NCI-H1694 treated with DMSO at 0.1 percent for 48 hours (cell line): ENCODE measurements at regions not wholly inside any gene's neighbourhood (a gene's known extent, or its start where the extent isn't known, plus 50 kb on each side); places are given as distances from the start of the nearest gene placed in this dataset.

Experiments used
- DNase-seq: peaks from one replicate; lab custom pipeline; 2025; lab: John Stamatoyannopoulos, UW

DNA sequence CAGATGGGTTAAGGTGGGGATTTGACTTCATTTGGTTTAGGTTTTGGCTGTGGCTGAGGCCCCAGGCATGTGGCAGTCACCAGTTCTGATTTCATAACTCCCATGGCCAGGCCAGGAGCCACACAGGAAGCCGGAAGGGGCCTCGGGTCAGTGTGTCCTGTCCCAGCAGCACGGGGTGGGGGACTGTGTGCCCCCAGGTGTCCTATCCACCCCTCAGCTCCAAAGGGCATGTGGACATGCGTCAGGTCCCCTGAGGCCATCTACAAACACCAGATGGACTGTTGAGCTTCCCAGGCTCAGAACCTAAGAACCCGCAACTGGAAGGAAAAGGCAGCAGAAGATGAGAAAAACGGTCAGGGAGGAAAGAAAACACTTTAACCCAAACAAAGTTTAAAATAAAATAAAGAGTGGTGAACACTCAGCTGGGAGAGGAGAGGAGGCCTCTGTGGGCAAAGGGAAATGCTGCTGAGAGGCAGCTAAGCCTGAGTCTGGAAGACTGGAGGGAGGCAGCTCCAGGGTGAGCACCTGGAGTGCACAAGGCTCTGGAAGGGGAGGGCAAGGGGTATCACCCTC lies 260.8 kb downstream of the AUH start:
- DNase-seq: no peak

DNA sequence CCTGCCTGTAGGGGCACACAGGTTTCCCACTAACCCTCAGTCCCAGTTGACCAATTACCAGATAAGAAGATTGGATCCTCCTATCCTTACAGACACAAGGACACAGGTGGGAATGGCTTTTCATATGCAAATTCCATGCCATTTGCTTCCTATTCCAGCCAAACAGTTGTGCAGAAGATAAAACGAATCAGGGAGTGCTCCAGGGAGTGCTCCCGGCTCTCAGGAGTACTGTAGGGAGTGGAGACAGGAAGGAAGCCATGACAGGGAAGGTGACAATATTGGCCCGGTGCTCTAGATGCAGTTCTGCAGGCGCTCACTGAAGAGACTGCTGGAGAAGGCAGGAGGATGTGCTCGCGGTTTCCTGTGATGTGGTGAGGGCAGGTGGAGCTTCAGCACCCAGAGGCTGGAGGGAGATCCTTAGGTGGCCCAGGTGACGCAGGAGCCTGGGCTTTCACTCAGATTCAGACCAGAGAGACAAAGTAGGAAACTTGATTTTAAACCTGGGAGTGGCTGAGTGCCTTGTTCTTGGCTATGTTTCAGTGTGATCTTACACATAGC lies 260.0 kb downstream of the AUH start:
- DNase-seq: no peak

DNA sequence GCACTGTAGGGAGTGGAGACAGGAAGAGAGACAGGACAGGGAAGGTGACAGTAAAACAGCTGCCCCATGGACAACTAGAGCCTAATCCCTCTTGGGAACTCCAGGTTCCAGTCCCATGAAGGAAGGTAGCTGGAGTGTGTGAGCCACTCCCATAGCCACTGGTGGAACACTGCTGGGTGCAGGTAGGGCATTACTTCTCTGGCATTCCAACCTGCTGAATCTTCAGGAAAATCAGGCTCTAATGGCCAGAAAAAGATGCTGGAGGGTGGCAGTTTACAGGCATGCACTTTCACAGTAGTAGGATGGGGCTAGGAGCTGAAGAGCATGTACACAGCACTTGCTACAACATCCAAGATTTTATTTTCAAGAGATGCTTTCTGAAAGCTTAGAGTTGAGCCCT lies 259.4 kb downstream of the AUH start:
- DNase-seq: no peak

DNA sequence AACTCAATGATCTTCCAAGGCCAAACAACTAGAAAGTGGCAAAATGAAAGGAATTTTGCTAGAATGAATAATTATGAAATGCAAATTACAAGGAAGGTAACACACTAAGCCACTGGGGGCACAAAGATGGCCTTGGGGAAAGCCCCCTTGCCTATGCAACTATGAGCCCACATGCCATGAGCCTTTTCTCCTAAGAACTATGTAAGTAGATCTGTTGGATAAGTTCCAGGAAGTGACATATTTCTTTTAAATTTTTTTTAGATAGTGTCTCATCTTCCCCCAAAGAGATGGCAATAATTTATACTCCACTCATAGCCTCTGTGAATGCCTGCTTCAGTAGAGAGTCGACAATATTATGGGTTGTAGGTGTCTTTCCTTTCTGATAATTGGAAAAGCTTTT lies 257.8 kb downstream of the AUH start:
- DNase-seq: no peak

DNA sequence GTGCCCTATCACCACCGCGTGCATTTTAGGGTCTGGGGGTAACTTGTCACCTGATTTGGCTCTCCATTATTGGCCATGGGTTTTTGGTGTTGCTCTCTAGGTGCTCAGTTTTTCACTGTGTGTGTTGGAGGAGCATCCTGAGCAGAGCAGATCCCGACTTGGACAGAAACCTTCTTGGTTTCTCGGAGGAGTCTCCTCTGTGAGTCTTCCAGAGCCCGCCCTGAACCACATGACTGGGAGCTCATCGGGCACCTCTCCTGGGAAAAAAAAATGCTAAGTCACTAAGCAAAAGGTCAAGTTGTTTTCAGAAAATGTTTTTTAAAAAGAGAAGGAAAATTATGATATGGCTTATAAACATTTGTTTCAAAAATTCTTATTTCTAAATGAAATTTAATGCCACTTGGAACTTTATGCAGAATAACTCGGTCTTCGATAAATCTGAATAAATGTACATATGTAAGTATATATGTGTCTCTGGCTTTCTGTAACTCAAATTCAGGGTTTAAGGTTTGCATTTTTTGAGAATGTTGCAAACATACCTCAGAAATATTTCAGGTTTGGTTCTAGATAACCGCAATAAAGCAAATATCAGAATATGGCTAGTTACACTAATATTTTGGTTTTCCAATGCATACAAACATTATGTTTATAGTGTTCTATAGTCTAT lies 255.2 kb downstream of the AUH start:
- DNase-seq: no peak

DNA sequence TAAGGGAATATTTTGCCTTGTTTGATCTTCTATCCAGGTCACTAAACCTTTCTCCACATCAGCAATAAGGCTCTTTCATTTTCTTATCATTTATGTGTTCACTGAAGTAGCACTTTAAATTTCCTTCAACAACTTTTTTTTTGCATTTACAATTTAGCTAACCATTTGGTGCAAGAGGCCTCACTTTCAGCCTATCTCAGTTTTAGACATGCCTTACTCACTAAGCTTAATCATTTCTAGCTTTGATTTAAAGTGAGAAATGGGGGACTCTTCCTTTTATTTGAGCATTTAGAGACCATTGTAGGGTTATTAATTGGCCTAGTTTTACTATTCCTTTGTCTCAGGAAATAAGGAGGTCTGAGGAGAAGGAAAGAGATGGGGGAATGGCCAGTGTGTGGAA lies 250.5 kb downstream of the AUH start:
- no peak for DNase-seq

DNA sequence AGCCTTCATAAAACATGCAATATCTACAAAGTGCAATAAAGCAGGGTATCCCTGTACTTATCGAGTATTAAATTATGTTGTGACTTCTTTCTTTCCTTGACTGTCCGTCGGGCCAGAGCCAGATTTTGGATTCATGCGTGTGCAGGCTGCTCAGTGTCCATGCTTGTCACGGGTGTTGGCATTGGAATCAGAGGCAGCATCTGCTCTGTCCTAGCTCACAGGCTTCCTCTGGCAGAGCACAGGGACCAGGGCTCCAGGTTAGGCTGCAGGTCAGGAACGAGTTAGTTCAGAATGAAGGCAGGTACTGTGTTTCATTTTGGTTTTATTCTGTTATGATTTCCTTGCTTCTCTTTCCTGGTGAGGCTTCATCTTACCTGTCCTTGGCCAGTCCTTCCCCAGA lies 249.8 kb downstream of the AUH start:
- no peak for DNase-seq

DNA sequence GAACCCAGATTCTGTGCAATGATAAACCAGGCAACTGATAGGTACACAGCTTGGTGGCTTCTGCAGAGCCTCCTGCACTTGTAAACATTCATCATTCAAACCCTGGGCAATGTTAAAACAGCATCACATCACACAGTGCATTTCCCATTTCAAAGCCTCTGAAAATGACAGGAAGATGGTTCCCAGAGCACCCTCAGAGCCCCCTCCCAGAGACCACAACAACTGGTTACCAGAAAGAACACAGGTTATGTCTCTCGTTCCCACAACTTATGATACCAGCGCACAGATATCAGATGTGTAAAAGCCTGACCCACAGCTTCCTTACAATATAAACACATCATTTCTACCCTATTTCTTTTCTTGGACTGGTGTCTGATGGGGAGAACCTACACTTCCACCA lies 248.7 kb downstream of the AUH start:
- no peak for DNase-seq

DNA sequence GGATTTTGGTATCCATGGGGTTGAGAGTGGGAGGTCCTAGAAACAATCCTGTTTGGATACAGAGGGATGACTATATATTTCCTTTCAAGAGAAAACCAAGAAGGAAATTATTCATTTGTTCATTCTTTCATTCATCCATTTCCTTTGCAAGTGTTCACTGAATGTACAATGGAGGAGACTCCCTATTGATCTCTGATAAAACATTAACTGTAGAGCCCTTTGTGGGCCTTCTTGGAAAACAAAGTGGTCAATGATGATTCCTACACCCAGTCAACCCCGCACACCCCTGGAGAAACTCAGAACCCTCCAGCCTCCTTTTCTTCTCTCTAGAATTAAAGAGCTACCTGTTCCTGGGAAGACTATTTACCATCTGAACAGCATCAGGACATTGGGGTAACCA lies 247.3 kb downstream of the AUH start:
- no peak for DNase-seq

DNA sequence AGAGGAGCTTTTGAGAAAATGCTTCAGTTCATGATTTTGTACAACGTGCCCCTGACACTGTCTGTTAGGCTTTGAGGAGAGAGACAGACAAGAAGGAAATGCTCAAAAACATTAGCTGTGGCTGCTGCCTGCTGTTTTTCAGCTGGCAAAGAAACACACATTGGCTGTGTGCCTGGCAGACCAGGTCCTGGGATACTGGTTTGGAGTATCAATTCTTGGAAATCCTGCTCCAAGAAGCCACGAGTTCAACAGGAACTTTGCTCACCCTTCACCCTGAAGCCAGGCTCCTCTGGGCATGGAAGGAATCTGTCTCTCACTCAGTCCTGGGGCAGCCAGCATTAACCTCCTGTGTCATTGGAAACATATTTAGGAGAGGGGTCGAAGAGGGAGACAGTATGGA lies 245.5 kb downstream of the AUH start:
- no peak for DNase-seq

DNA sequence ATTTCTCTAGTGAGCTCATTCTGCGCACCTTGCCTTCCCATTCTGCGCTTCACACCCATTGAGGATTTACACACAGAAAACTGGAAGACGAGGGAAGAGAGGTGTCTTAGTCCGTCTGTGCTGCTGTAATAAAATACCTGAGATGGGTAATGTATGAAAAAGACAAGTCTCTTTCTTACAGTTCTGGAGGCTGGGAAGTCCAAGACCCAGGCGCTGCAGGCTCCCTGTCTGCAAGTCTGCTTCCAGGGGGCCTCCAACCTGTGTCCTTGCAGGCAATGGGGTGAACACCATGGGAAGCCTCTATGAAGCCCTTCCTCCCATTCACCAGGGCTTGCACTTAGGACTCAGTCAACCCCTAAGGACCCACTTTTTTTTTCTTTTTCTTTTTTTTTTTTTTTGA lies 245.0 kb downstream of the AUH start:
- DNase-seq: no peak

DNA sequence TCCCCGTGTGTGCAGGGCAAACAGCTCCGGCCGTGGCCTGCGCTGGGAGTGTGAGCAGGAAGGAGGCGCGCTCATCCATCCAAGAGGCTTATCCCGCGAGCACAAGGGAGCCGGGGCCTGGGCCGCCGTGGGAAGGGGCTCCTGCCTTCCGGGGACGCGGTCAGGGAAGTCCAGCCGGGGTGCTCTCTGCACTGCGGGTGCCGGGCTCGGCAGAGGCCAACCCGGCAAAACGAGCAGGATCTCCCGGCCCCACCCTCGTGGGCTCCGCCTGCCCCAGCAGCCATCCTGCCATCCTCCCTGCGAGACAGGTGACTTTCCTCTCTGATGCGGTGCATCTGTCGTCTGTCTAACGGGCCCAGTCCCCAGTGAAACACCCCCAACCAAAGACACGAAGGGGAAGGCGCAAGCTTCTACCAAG lies 244.2 kb downstream of the AUH start:
- DNase-seq: no peak

DNA sequence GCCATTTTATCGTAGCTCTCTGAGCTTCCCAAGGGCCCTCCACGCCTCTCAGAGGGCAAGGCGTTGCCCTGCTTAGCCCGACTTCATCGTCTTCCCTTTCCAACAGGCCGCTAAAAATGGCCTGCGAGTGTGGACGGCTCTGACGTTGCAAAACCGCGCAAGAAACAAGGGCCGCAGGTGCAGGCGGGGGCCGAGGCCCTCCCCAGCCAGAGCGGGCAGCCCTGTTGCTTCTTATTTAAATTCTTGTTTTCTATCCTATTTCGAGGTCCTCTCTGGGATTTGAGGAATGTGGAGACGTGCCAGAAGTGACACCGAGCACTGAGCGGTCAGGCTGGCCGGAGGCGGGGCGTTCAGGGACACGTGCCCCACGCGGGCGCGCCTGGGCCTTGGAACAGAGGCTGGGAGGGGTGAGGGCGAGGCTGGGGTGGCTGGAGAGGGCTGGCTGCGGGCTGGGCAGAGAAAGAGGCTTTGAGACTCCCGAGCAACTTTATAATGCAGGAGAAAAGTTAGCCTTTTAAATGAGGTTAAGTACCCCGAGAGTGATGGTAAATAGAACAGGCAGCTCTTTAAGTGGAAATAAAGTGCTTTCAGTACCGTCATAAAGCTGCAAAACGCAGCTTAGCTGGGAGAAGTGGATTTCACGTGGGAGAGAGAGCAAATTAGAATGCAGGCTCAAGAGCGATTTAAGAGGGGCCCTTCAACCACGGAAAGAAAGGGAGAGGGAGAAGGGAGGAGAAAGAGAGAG lies 243.6 kb downstream of the AUH start:
- no peak for DNase-seq

DNA sequence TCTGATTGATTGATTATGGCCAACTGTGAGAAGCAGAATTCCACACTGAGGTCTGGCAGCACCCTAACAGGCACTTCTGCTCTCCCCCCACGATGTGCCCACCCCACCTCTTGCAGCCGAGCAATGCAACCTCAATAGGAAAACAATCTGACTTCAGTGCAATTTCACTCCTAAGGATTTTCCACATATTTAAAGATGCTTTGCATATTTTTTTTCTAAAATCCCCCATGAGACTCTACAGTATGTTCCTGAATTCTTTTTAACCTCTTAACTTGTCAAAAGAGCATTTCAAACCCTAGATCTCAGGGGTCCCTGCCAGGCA lies 243.1 kb downstream of the AUH start:
- DNase-seq: no peak

DNA sequence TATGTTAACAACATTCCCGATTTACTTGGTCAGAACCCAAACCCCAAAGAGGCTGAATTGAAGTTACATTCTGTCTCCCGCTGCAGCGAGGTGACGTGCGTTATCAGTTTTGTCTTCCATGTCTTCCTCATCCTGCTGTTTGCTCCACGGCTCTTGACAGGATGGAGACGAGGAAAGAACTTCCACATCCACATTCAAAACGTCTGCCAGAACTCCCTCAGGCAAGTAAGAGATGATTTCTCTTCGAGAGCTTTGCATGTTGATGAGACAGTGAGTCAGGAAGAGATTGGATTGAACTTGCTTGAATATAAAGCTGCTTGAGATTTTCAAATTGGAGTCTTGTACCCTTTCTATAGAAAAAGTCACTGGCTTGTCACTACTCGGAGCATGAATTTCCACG lies 242.6 kb downstream of the AUH start:
- DNase-seq: no peak

DNA sequence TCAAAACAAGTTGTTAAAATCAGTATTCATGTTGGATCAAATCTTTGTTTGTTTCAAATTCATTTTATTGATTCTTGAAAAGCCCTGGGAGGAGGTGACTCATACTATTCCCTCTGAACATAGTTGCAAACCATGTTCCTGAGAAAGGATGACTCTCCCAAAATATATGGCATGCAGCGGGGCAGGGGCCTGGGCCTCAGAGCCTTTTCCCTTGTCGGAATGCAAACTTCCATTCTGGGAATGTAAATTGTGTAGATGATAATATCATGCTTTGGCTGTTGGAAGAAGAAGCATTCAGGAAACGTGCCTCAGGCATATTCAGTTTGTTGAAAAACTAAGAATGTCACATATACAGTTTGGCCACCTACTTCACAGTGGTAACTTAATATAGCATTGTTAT lies 242.0 kb downstream of the AUH start:
- no peak for DNase-seq

DNA sequence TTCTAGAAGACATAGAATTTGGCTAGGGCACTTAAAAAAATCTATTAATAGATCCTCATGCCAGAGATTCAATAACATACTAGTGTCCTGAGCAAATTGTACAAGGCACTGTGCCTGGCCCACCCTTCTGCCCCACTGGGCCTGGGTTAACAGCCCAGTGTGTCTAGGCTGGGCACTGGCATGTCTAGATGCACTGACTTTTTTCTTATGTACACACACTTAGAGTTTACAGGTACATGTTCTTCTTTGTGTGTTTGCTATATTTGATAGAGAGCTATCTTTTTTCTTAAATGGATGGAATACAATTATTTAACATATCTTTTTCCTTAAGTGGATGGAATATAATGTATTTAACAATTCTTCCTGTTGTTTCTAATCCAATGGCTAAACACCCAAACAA lies 241.5 kb downstream of the AUH start:
- DNase-seq: no peak

DNA sequence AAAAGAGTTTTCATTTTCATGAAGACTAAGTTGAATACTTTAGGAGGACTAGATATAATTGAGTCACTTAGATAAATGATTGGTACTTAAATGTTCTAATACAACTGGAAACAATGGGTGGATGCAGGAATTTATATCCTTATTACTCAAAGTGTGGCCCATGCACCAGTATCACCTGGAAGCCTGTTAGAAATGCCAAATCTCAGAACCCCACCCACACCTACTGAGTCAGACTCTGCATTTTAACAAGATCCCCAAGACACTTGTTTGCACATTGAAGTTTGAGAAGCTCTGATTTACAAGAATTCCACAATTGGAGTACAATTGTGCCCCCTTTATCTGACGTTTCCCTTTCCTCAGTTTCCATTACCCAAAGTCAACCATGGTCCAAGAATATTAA lies 239.0 kb downstream of the AUH start:
- DNase-seq: no peak

DNA sequence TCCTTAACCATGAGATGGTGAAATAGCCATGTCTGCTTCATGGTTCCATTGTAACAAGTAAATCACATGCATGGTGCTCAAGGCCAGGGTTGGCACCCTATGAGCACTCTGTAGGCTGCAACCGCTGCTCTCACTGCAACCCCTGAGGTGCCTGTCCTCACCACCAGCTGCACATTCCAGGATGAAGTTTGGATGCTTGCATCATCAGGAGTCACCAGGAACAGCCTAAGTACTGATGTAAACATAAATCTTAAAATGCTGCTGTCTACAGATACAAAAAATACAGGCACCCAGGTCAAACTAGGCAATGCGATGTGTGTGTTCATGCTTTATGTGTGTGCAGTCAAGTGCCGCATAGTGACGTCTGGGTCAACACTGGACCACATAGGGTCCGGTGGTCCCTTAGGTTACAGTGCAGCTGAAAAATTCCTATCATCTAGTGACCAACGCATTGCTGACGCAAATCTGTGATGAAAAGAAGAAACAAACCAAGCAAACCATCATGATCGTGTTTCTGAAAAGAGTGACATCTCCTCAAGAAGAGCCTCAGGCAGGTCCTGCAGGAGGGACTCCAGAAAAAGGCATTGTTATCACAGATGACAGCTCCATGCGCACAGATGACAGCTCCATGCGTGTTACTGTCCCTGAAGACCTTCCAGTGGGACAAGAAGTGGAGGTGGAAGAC lies 234.8 kb downstream of the AUH start:
- no peak for DNase-seq

DNA sequence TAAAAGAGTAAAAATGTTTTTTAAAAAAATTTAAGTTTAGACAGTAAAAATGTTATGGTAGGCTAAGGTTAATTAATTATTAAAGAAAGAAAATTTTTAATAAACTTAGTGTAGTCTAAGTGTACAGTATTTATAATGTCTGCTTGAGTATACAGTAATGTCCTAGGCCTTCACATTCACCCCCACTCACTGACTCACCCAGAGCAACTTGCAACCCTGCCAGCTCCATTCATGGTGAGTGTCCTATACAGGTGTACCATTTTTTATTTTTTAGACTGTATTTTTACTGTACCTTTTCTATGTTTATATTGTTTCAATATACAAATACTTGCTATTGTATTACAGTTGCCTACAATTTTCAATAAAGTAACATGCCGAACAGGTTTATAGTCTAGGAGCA lies 234.1 kb downstream of the AUH start:
- DNase-seq: no peak

DNA sequence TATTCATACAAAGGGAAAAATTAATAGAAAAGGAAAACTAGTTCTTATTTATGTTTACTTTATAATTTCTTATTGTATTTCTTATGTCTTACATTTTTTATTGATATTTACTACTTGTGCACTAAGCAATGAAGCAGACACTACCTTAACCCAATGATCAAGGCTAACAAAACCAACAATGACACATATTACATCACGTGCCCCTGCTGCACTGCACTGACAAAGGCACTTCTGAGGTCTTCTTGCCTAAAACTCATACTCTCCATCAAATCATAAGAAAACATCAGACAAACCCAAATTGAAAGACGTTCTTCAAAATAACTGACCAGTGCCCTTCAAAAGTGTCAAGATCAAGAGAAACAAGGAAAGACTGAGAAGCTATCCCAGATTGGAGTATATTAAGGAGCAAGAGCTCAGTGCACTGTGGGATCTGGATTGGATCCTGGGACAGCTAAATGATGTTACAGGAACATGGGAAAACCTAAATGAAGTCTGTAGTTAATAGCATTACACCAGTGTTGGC lies 230.9 kb downstream of the AUH start:
- no peak for DNase-seq

DNA sequence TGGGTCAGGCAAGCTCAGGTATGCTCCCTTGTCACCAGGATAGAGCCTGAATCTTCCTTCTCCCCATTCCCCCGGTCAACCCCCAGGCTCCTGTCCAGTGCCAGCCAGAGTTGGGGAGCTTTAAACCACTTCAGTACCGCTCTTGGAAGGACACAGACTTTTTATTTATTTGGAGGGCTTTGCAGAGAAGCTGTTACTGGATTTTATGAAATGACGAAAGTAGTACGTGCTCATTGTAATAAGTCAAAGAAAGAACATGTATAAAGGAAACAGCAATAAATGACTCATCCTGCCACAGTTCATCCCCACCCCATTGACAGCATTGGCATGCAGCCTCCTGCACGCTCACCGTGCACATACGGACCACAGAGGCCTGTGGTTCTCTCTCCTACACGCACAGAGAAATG lies 230.3 kb downstream of the AUH start:
- DNase-seq: no peak

DNA sequence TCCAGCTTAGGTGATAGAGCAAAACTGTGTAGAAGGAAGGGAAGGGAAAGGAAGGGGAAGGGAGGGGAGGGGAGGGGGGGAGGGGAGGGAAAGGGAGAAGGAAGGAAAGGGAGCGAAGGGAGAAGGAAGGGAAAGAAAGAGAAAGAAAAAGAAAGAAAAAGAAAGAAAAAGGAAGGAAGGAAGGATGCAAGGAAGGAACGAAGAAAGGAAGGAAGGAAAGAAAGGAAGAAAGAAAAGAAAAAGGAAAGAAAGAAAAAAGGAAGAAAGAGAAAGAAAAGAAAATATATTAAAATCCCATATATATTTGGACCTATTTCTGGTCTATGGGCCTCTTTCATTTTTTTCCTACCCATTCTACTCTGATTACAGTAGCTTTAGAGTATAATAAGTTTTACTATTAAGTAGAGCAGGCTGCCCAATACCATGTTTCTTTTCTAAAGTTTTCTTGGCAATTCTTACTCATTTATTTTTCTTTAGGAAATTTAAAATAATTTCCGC lies 229.1 kb downstream of the AUH start:
- DNase-seq: no peak
